ENCODE measurements at regions not wholly inside any gene's neighbourhood (a gene's known extent, or its start where the extent isn't known, plus 50 kb on each side); places are given as distances from the start of the nearest gene placed in this dataset.
"Not testable (repeated sequence)": the region's sequence is repeated elsewhere in the genome, so short reads cannot be mapped to it uniquely, and the experiment has no call there.

DNA sequence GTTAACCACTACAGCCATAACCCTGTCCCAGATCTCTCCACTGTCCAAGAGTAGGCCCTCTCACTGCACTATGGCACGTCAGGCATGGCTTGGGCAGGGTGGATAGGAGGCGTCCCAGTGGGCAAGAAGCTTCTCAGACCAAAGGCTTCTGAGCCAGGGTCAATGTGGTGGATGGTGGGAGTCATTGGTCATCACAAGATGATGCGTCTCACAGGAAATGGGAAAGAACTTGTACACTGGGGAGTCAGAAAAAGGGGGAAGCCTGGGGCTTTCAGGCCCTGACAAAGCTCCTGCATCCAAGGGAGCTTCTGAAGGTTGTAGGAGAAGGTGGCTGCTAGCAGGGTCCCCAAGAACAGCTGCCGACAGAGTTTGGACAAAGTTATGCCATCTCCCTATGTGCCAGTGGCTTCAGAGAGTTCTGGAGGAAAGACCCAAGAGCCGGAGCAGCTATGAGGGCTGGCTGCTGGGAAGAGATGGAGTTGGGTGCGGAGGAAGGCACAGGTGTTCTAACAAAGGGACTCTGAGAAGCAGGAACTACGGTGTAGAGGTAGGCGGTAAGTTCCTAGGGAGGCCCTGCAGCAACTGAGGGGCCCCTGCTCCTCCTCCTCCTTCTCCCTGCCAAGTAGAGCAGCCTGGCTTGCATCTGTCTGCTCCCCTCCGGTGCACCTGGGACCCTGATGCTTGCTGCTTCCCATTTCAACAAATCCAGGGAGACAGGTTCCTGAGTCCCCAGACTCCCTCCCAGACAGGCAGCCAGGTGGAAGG lies 81.1 kb downstream of the ARL6IP4 start:
- no peak for DNase-seq

DNA sequence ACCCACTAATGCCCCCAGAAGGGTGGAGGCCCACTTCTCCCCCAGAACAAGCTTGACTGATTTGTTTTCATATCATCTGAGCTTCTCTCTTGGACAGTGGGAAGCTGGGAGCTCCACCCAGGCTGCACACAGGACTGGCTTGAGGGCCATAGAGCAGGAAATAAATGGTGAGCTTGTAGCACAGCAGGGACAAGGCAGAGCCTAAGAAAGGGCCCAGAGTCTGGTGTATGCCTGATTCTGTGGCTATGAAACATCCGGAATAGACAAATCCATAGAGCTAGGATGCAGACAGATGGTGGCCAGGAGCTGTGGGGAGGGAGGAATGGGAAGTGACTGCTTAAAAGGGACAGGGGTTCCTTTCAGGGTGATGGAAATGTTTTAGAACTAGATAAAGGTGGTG lies 79.0 kb downstream of the ARL6IP4 start:
- no peak for DNase-seq

DNA sequence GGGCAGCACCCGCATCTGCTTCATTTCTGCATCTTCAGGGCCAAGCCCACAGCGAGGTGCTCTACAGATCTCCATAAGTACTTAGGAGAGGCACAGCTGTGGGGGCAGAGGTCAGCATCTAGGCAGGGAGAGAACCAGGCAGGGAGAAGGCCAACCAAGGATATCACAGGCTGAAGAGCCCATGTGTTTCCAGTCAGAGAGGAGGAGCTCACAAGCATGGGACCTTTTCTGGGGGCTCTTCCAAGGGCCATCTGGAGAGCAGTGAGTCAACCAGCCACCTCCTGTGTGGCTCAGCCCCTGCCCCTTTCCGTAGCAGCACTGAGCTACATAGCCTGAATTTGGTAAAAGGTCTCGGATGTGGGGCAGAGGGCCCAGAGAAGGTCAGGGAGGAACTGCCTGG lies 78.5 kb downstream of the ARL6IP4 start:
- DNase-seq = no peak

DNA sequence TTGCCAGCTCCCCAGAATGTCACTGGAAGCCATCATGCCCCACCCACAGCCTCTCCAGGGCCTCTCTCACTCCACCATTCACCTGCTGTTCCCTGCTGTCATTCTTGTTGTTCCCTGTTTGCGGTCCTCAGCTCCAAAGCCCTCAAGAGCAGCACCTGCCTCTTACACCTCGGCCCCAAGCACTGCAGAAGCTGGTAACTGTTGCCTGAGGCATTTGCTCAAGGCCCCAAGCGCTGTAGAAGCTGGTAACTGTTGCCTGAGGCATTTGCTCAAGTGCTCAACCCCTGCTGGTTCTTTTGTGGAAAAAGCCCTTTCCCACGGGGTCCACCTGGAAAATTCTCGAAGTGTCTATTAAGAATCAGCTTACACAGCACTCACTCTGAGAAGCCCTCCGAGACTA lies 78.0 kb downstream of the ARL6IP4 start:
- no peak for DNase-seq

DNA sequence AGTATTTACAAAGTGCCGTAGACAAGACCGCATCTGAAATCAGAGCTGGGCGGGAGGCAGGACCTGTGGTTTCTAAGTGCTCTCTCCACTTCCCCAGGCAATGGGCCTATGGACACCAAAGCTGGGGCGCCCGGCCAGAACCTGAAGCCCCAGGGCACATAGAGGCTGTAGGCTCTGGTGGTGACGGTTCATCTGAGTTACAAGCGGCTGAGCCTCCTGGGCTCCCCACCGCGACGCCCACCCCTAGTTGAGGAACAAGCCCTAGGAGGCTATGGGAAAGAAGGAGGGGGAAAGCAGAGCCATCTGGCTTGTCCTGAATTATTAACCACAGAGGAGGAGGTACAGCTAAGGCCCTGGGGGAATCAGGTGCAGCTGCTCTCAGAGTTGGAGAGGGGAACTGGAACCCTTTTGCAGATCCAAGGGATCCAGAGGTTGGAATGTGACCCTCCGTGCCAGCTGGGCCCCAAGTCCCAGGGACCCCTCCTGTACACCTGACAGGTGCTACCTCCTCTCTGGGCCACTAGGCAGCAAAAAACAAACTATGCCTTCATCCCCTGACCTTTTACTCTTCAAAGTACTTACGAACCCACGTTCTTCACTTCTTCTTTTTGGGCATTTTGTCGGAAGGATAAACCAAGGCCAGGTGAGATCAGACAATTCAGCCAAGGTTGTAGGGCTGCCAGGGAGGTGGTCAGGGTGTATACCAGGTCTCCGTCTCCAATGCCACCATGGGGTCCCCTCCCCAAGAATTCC lies 77.2 kb downstream of the ARL6IP4 start:
- DNase-seq = no peak

DNA sequence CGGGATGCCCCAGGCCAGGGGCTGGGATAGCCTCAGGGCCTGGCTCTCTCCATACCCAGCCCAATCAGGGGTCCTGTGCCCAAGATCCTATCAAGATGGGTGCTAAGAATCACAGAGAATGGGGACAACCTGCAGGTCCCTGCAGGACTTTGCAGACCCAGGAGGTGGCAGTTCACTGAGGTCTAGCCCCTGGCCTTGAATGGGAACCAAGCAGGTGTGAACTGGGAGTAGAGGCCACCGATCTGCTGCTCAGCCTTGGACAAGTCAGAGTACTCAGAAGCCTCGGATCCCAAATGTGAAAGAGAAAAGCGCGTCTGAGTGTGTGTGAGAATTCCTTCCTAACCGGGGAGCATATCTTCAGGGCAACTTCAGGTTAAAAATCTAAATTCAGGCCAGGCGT lies 76.2 kb downstream of the ARL6IP4 start:
- no peak for DNase-seq

DNA sequence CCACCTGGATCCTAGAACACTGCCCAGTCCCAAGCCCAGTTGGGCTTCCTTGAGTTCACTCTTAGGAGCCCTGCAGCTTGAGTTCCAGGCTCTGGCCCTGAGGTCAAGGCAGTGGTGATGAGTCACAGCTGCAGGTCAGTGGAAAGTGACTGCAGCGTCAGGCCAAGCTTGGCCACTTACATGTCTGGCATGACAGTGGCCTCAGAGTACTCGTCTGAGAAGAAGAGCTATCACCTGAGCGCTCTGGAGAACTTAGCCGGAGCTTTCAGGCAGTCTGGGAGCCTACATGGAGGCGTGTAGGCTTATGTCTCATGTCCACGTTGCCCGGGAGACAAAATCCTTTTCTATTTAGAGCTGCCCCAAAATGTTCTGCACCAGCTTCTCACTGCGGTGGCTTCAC lies 75.6 kb downstream of the ARL6IP4 start:
- DNase-seq = no peak

DNA sequence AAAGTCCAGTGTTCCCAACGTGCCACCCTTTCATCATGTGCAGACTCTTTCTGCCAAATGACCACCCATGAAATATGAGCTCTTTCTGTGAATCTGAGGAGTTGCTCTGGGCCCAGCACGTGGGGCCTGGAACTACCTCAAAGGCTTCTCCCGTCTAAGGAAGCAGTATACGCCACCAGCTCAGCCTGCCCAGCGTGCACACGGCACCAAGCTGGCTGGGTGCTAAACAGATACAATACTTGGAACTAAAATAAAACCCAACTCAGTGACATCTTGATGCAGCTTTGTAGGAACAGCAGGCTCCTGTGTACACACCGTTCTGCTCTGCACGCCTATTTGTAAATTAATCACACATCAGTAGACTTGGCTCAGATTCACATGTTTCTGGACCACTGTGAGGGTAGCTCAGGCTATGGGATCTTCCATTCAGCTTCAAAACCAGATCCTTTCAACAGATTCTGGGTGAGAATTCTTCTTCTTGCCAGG lies 74.8 kb downstream of the ARL6IP4 start:
- no peak for DNase-seq

DNA sequence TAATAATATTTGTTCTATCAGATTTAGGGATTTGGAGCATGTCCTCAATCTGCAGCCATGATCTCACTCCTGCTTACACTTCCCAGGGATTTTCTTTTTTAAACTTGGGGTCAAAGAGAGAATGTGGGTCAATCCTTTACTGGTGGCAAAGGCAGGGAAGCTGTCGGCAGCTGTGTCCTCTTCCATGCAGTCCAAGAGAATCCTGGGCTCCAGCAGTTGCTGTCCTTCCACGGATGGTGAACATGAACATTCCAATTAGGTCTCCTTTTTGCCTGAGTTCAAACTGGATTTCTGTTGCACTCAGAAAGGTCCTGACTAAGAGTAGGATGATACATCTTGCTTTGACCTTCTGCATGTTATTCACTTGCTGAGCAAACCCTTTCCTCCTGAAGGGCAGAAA lies 73.9 kb downstream of the ARL6IP4 start:
- DNase-seq = no peak

DNA sequence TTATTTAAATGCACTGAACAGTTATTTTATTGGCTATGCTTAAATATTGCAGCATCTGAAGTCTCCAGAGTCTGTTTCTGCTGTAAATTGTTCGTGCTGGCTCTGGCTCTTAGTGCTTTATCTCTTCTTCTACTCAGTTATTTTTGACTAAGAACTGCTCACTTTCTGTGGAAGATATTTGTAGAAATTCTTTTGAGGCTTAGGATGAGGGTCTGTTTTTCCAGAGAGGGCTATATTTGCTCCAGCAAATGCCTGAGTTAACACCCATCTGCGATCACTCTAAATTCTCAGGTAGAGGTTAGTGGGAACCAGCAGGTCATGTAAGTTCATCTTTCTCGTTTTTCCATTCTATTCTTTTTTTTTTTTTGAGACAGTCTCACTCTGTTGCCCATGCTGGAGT lies 71.1 kb downstream of the ARL6IP4 start:
- no peak for DNase-seq

DNA sequence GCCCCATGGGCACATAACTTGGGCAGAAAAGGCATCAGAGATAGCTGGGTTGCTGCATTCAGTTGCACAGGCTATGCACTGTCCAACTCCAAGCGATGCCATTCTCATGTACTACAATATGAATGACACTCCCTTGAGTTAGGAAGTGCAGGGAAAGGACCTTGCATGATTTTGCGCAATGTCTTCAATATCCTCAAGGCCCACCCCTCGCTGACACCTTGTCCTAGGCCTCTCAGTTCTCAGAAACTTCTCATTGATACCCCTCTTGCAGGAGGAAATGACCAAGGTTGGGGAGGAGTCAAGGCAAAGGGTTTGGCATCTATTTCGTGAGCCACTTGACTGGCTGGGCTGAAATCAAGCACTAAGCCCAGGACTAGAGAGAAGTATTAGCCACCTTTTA lies 70.4 kb downstream of the ARL6IP4 start:
- no peak for DNase-seq

DNA sequence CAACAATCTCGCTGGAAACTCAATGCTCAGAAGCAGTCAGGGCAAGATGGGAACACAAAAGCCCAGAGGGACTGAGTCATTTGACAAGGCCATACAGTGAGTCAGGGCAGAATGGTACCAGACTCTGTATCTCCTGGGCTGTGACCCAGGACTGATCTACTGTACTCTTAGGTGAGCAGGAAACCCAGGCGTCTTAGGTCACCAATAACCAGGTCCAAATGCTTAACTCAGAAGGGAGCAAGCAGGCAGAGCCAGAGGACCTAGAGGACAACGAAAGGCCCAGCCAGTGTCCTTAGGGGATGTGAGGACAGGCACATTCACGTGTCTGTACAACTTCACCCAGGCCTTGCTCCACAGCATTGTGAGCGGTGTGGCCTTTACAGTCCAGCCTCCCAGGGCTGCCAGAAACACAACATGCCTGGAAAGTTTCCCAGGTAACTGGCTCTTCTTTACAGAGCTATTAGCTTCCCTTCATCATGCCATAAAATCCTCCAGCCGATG lies 69.9 kb downstream of the ARL6IP4 start:
- DNase-seq = no peak

DNA sequence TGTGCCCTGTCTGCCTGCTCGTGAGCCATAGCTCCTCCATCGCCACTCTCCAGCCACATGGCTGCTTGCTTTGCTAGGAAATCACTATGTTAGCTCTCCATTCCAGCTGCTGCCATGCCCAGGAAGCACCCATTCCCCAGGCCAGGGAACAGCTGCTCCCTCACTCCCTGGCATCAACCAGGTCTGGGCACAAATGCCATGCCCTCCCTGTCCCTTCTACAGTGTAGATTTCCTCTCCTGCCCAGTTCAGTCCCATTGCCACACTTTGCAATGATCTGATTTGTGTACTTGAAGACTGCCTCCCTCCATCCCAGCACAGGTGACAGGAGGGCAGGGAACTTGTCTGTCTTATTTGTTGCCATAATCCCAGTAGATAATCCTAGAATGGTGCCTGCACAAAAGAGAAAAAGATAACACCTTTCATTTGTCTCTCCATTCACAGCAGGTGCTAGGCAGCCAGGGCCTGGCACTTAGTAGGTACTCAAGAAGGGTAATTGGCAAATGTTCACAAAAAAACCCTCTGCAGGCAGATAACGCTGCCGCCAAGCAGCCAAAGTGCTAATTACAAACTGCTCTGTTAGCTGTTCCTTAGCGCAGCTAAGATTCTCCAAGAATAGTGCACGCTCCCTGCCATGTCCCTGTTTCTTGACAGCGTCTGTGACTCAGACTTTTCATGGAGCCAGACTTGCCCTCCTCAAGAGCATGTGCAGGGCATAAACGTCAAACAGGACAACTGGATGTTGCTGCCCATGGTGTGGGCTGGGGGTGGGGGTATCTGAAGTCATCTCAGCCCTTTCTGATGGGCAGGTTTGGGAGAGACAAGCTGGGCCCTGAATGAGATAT lies 69.1 kb downstream of the ARL6IP4 start:
- DNase-seq = no peak

DNA sequence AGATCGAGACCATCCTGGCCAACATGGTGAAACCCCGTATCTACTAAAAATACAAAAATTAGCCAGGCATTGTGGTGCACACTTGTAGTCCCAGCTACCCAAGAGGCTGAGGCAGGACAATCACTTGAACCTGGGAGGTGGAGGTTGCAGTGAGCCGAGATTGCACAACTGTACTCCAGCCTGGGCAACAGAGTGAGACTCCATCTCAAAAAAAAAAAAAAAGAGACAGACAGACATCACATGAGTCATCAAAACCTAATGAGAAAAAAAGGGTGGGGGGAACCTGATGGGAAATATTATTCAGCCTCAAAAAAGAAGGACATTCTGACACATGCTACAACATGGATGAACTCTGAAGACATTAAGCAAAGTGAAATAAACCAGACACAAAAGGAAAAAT lies 67.4 kb downstream of the ARL6IP4 start:
- not testable (repeated sequence) for DNase-seq

DNA sequence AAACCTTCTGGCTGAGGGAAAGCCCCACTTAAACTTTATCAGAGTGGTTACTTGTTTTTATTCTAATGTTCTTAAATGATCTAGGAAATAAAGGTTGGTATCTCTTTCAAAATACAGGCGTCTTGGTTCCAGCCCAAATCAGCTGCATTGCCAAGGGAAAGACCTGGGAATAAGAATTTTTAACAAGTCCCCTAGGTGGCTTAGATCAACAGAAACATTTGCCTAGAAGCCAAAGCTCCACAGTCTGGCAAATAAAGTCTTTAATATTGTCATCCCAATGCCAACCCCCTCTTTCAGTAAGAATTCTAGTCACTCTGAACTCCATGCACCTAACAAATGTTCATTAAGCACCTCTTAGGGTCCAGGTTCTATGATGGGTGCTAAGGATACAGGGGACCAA lies 66.8 kb downstream of the ARL6IP4 start:
- no peak for DNase-seq

DNA sequence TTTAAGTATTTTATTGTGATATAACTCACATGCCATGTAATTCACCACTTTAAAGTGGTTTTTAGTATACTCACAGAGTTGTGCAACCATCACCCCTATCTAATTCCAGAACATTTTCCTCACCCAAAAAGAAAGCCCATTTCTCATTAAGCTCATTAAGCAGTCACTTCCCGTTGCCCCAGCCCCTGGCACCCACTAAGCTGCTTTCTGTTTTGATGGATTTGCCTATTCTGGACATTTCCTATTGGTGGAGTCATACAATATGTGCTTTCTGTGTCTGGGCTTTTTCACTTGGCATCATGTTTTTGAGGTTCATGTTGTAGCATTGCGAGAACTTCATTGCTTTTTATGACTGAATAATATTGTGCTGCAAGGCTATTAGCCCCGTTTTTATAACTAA lies 66.0 kb downstream of the ARL6IP4 start:
- no peak for DNase-seq

DNA sequence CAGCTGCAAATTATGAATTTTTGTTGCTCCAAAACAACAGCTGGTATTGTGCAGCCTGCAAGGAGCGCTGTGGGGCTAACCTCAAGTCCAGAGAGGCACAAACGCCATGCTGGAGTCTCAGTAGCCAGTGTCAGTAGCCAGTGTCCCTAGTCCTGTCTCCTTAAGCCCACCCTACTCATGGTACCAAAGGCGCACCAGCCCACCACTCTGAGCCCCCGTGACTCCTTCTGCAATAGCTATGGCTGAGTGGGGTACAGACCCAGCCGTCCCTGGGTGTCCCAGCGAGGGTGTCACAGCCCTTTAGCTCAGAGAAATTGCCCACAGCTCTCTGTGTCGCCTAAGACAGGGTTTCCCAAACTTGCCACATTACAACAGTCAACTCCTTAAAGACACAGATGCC lies 65.2 kb downstream of the ARL6IP4 start:
- no peak for DNase-seq

DNA sequence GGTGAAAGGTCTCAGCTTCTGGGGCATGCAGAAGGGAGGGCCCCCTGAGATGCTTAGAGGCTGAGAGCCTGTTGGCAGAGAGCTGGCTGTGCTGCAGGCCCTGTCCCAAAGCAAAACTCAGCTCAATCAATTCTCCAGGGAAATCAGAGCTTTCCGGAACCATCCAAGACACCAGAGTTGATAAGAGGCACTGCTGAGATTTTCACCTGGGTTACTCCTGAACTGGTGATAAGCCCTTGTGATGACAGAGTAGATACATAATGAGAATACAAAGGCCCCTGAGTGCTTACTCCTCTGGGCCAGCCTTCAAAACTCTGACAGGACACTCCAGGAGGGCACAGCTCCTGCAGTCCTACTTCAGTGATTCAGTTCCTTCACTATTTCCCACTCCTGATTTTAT lies 63.9 kb downstream of the ARL6IP4 start:
- no peak for DNase-seq

DNA sequence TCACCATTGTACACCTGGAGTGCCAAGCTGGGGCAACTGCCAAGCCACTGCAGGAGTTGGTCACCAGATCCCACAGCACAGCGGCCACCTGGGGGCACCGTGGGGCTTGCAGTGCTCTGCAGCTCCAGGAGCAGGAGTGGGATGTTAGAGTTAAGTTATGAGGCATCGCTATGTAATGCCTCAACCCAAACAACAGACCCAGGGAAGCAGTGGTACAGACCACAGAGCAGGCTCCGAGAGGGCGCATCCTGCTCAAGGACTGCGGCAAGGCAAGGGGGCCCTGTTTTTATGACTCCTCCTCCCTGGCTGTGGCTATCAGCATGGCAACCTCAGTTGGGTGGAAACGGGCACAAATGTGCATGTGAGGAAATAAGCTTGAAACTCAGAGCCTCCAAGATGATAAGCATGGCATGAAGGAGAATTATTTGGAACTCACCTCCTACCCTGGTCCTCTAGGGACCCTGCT lies 63.1 kb downstream of the ARL6IP4 start:
- DNase-seq = peak in 1 of 2 donors; percentile 84

DNA sequence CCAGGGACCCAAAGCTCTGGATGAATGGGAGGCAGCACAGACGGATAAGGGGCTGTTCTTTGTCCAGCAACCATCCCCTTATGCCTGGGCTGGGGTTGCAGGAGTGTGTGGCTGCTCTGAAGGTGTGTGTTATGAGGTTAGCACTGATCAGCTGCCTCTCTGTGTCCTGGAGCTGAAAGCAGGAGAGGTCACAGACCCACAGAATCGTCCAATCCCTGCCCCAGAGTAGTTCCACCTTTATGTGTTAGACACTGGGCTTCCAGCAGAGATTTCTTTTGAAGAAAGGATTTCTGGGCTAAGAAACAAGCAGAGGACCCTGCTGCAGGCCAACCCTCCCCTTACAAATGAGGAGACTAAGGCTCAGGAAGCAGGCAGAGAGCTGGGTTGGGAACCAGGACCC lies 62.4 kb downstream of the ARL6IP4 start:
- DNase-seq = no peak

DNA sequence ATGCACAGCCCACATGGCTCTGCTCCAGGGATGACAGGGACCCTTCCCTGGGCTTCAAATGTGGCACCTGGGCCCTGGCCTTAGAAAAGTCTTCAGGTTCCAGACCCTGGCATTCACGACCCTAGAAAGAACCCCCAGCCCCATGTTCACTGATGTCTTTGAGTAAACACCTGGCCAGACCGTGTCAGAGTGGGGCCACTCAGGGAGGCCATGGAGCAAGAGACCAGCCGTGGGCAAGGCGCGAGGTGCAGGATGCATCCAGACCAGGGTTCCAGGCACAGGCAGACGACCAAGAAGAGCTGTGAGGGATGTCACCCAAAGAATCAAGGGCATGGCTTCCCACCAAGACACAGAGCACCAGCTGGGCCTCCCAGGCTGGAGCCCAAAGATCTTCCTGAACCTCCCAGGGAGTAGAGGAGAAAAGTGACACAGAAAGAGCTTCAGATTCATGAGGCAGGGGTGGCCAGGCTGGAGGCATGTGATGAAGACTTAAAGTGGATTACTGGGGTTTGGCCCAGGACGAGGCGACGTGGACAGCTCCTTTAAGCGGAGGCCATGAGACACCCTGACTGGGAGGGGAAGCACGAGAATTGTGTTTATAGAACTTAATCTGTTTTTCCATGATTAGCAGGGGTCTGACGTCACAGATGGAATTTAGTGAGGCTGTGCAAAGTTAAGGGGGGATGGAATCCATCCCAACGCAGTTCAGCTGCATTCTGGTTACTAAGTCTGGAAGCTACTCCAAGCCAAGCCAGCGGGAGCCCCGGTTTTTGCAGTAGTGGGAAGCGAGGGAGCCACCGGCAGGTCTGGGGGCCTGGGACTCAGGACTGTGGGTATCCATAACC lies 61.6 kb downstream of the ARL6IP4 start:
- no peak for DNase-seq

DNA sequence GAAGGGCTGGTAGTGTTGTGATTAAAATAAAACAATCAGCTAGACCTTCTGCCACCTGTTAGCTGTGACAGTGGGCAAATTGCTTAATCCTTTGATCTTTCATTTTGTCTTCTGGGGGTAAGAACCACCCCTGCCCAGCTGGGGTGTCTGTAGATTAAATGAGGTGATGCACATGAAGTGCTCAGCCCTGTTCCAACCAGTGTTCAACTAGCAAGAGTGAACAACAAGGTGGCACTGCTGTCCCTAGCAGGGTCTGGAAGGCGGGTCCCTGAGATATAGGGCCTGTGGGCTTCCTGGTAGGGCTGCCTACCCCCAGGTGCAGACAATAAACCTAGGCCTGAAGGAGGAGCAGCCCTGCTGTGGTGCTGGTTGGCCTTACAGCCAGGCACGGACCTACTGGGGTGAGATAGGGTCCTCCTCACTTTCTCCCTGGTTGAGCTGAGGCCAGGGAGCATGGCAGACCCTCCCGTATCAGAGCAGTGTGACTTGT lies 60.6 kb downstream of the ARL6IP4 start:
- no peak for DNase-seq

All from bone marrow (tissue), 2 donors.